CD4-positive, alpha-beta T cell treated with Interleukin-6 at 100 ng/mL for 8 hours (primary cell): ENCODE measurements at regions not wholly inside any gene's neighbourhood (a gene's known extent, or its start where the extent isn't known, plus 50 kb on each side); places are given as distances from the start of the nearest gene placed in this dataset.

Source experiments
- DNase-seq: peaks from one replicate; pipeline ENCODE4 v3.0.0-alpha.2; 2020; ENCODE audit warnings: mixed read lengths, low spot score

- no peak for DNase-seq
Observed at GRCh38 chr18:78207942-78208341, 771.7 kb upstream of the SALL3 start.

GRCh38 chr18:78208461-78208860, 771.2 kb upstream of the SALL3 start:
- no peak for DNase-seq

DNA sequence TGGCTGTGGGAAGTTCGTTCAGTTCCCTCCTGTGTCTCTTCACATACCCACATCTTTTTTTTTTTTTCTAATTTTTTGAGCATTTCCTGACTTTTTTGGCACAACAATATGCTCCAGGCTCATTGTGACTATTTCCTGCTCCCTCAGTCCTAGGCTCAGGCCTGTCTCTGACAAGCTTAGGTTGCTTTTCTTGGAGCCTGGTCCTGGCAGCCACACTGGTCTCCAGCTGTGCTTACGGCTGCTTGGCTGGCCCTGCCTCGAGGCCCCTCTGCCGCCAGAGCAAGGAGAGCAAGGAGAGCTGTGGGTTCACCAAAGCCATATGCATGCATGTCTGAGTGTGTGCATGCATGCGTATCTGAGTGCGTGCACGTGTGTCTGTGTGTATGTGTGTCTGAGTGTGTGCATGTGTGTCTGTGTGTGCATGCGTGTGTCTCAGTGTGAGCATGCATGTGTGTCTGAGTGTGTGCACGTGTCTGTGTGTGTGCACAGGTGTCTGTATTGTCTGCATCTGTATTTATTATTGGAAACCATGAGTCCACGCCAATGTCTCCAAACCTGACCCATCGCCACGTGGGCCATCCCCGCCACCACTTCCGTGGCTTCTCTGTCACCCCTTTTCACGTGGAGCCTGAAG, 766.1 kb upstream of the SALL3 start:
- no peak for DNase-seq

- DNase-seq: no peak
Observed at GRCh38 chr18:78221496-78221895, 758.1 kb upstream of the SALL3 start.

DNA sequence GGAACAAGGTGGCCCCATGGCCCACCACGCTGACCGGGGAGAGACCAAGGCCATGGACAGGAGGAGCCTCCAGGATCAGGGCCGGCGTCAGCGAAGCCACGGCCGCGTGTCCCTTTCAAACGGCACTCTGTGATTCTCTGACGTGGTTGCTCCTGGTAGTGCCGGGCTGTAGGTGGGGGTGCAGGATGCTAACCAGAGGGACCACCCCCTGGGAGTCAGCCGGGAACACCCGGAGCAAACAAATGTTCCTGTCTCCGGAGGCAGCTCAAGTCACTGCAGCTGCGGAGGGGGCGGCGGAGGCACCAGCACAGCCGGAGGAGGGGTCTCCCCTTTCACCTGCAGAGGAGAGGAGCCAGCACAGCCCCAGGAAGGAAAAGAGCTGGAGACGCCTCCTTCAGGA, 750.6 kb upstream of the SALL3 start:
- no peak for DNase-seq

GRCh38 chr18:78230911-78231310, 748.7 kb upstream of the SALL3 start:
- no peak for DNase-seq

DNA sequence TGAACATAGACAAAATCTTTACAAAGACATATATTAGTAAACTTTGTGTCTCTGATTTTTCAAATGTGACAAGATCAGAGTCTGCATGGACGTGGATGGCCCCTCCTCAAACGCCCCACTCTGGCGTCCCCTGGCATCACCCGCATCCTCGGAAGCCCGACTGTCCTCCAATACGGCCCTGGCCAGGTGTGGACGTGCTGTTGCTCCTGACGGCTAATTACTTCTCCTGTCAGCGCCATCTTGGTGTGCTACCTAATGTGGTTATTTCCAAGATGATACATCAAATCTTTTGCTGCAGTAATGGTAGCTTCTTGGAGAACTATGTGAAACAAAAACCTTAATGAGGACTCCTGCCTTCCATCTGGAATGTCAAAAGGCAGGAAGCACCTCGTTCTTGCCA, 747.4 kb upstream of the SALL3 start:
- no peak for DNase-seq

GRCh38 chr18:78237864-78238263, 741.8 kb upstream of the SALL3 start:
- DNase-seq: no peak

GRCh38 chr18:78238404-78239089, 741.1 kb upstream of the SALL3 start:
- no peak for DNase-seq

- DNase-seq: no peak
Observed at GRCh38 chr18:78239090-78239457, 740.5 kb upstream of the SALL3 start.

DNA sequence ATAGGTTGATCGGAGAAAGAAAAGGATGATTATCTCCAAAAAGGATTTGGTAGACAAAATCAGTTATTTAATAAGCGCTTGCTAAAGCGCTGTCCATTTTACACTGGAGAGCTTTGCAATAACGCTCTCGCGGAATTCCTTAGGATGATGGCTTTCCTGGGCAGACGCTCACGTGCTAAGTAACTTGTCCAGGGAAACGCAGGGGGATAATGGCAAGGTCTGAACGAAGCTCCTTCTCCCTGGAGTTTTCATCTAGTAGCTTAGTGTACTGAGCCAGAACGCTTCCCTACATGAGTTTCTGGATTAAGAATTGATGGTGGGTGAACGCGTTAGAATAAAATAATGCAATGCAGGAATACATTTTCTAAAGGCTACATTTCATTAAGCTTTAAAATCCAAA, 739.5 kb upstream of the SALL3 start:
- no peak for DNase-seq

DNA sequence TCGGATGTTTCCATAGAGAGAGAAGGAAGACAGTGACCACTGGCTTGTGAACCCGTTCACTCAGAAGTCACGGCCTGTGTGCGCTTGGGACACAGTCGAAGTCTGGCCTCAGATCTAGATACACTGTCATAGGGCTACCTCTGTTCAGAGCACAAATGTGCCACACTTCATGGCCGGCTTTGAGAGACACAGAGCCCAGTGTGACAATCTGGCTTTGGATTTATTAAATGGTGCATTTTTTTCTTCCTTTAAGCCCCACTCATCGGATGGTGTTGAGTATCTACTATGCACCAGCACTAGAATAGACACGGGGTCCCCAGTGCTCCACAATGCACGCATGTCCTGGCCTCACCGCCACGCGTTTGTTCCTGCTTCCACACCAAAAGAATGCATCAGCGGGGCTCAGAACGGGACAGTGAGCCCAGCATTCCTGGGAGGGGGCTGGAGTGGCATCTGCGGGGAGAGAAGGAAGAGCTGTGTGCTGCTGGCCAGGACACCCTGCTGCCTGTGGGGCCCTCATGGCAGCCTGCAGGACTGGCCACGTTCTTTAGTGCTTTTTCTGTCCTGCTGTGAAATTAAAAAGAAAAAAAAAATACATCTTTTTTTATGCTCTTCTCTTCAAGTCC, 738.9 kb upstream of the SALL3 start:
- DNase-seq: no peak

DNA sequence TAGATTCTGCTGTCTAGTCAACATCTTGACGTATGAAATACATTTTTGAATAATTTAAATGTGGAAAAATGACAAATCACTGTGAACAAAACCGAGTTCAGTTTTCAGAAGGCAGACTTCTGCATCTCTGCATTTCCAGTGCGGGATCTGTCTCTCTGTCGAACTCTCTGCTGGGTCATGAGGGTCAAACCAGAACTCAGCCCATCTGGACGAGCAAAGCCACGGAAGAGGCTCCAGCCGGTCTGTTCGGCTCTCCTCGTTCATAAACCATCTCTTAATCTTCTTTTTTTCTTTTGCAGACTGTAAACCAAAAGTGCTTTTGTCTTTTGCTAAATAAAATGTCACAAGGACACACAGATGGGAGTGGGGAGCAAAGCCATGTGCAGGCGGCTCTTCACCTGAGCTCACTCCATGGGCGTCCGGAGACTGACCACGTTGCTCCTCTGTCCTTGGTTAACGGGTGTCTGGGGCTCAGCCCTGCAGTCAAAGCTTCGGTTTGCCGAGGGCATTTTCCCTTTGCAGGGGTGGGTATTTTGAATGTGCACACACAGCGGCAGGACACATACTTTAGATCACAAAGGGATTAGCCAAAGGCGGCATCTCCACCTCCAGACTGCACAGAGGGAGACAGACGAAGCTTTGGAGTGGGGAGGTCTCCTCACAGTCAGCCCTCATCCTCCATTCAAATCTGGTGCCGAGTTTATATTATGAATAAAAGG, 737.9 kb upstream of the SALL3 start:
- DNase-seq: no peak

GRCh38 chr18:78242254-78242643, 737.4 kb upstream of the SALL3 start:
- no peak for DNase-seq

GRCh38 chr18:78242806-78243205, 736.8 kb upstream of the SALL3 start:
- DNase-seq: no peak

DNA sequence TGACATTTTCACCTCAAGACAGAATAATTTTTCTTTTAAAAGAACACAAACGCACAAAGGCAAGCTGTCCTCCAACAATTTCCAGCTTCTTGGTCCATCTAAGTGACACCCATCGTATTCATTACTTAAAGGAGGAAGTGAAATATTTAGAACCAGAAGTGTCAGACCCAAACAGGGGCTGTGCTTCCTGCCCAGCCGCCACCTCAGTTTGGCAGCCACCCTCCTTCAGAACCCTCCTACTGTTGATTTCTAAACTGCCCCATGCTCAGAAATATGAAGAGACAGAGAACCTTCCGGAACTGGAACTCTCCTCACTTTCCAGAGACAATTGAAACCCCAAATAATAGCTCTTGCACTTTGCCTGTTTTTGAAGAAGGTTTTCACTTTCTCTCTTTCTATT, 734.8 kb upstream of the SALL3 start:
- no peak for DNase-seq

- DNase-seq: no peak
Observed at GRCh38 chr18:78245451-78245850, 734.2 kb upstream of the SALL3 start.

- no peak for DNase-seq
Observed at GRCh38 chr18:78246050-78246449, 733.6 kb upstream of the SALL3 start.

DNA sequence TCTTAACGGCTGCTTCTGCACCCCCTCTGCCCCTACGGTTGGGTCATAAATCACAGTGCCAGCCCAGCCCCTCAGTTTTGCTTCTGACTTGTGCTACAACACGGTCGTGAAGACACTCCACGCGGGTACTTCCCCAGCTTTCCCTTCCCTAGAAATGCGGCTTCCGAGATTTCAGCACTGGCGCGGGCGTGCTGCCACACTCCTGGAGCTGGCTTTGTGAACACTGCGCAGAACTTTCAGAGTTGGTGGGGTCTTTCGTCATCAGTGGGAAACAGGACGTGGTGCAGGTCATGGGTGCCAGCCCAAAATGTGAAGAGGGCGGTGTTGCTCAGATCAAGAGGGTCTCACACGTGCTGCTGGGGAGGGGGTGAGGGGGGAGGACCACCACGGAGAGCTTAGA, 733.0 kb upstream of the SALL3 start:
- no peak for DNase-seq

GRCh38 chr18:78247615-78248289, 731.9 kb upstream of the SALL3 start:
- no peak for DNase-seq

- DNase-seq: no peak
Observed at GRCh38 chr18:78255013-78255412, 724.6 kb upstream of the SALL3 start.

DNA sequence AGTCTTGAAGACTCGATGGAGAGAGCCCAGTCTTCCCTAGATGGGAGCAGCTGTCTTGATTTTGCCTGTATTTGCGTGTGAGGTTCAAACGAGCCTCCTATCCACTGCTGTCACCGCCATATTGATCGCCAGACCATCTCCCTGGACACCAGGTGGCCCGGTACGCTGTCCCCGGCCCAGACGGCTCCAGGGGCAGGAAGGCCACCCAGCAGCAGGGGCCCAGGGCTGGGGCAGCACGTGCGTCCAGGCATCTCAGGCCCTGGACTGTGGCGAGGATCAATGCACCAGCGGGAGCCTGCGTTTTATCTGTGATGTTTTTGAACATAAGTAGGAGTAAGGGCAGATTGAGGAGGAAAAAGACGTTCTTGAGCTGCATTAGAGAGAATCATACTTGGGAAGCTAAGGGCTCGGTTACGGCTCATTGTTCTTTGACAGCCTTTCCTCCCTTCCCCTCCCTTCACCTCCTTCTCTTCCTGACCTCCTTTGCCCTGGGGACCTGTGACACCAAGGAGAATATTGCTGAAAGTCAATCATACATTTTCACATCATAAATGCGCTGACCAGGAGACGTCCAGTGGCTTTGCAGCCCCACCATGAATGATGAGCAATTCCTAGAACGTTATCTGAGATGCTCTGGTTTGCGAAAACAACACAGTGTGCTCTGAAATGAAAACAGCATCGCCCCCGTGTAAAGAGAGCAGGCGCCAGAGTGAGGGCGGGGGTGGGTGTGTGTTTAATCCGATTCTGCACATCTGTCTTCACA, 711.2 kb upstream of the SALL3 start:
- no peak for DNase-seq
